HG03108 (cell line): ENCODE measurements at regions not wholly inside any gene's neighbourhood (a gene's known extent, or its start where the extent isn't known, plus 50 kb on each side); places are given as distances from the start of the nearest gene placed in this dataset.
"Not testable (repeated sequence)": the region's sequence is repeated elsewhere in the genome, so short reads cannot be mapped to it uniquely, and the experiment has no call there.

ENCODE experiments used
- ATAC-seq: cut with Tn5 transposase; IDR thresholded peaks from one replicate; pipeline ENCODE4 v1.9.1; 2021; ENCODE audit warnings: moderate library complexity; ENCODE audit not compliant: unreplicated experiment

DNA sequence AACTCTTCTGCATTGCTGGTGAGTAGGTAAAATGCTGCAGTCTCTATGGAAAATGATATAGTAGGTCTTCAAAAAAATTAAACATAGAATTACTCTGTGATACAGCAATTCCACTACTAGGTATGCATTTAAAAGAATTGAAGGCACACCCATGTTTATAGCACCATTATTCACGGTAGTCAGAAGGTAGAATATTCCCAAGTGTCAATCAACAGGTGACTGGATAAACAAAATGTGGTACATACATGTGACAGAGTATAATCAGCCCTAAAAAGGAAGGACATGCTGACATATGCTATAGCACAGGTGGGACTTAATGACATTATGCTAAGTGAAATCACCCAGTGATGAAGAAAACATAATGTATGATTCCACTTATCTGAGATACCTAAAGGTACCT lies 123.3 kb downstream of the CCER1 start:
- no peak for ATAC-seq

GRCh38 chr12:90829044-90829443 lies 125.9 kb downstream of the CCER1 start:
- ATAC-seq: no peak

DNA sequence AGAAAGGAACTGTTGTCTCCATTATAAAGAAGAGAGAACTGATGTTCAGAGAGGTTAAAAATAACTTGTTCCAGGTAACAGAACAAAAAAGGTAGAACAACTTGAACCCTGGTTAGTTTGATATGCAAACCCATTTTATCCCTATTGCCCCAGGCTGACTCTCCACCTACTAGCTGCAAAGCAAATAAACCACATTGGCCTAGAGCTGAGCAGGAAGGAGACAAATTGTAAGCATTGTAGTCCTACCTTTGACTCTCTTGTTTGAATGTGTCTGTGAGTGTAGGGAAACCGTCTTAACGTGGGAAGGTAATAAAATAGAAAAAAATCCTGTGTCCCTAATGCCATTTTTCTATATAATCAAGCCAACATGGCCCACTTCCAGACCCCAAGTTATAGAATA lies 126.4 kb downstream of the CCER1 start:
- no peak for ATAC-seq

- ATAC-seq: no peak
These were observed 127.4 kb downstream of the CCER1 start for GRCh38 chr12:90827567-90827966.

DNA sequence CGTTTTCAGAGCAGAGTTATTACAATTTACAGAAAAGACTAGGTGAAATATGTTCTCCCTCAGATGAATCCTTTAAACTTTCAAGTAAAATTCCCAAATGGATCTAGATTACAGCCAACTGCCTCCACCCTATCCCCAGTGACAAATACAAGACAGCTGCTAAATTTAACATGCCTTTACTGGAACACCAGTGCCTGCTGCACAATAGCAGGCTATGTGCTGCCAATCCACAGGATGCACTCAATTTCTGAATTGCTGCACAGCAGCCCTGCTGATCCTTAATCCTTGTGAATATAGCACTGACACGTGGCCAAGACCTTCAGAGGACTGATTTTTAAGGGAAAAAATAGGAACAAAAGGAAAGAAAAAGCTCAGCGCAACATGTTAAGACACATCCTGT lies 128.9 kb downstream of the CCER1 start:
- ATAC-seq: no peak

- ATAC-seq: no peak
These were observed 131.1 kb downstream of the CCER1 start for GRCh38 chr12:90823859-90824258.

- ATAC-seq: no peak
These were observed 135.3 kb downstream of the CCER1 start for GRCh38 chr12:90819709-90820108.

- no peak for ATAC-seq
These were observed 138.5 kb downstream of the CCER1 start for GRCh38 chr12:90816353-90817089.

- ATAC-seq: no peak
These were observed 145.0 kb downstream of the CCER1 start for GRCh38 chr12:90809940-90810339.

DNA sequence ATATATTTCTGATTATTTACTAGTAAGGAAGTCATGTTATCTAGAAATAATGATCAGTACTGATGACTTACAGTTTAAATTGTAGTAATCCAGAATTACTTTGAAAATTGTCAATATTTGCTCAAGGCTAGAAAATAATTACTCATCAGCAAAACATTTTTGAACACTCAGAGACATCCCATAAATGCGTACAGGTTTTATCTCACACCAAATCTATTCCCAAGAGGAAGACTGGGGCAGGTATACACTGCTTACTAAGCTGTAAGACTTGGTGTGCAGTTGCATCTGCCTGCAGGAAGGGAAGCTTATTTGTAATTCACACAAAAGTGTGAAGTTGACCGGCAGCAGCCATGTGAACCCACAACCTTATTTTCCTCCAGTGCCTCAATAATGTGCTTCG lies 146.4 kb downstream of the CCER1 start:
- ATAC-seq: no peak

DNA sequence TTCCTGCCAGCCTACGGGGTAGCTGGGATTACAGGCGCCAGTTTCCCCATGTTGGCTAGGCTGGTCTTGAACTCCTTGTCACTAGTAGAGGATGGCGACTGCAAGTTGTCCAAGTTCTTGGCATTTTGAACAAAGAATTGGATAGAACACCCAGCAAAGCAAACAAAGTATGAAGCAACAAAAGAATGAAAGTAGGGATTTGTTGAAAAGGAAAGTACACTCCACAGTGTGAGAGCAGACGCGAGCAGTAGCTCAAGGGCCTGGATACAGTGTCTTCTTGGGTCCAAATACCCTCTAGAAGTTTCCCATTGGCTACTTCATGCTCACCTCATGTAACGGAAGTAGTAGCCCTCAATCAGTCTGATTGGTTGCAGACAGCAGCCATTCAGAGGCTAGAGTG lies 152.2 kb downstream of the CCER1 start:
- no peak for ATAC-seq

DNA sequence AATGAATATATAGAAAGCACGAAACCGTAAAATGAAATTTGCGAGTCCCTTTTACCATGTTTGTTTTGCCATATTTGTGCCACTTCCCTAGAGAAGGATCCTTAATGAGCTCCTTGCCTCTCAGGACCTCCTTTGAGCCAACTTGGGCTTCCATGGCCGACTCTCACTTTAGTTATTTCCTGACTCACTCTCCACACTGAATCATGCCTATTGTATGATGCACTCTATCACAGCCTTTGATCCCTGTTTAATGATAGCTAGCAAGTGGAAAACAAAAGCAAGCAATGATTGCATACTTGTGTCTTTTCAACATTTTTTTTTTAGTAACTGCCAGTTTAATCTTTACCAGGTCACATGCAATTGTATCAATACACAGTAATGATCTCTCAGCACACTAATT lies 153.2 kb downstream of the CCER1 start:
- no peak for ATAC-seq

DNA sequence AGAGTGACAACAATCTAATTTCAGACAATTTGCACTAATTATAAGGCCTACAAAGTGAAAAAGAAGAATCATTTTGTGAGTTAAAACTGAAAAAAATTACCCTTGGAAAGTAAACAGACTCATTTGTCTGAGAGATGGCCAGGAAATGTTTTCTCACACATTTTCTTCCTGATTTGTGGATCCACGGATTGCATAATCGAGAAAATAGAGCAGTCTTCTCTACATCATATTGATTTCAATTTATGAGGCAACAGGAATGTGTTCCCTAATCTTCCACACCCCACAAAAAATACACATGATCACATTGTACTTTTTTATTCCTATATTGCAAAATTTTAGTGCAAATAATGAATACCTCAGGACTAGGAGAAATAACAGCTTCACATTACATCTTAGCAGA lies 160.8 kb downstream of the CCER1 start:
- no peak for ATAC-seq

DNA sequence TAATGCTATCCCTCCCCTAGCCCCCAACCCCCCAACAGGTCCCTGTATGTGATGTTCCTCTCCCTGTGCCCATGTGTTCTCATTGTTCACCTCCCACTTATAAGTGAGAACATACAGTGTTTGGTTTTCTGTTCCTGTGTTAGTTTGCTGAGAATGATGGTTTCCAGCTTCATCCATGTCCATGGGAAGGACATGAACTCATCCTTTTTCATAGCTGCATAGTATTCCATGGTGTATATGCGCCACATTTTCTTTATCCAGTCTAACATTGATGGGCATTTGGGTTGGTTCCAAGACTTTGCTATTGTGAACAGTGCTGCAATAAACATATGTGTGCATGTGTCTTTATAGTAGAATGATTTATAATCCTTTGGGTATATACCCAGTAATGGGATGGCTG lies 162.3 kb downstream of the CCER1 start:
- ATAC-seq: not testable (repeated sequence)

- ATAC-seq: no peak
These were observed 163.5 kb downstream of the CCER1 start for GRCh38 chr12:90791445-90791844.

GRCh38 chr12:90790747-90791146 lies 164.2 kb downstream of the CCER1 start:
- ATAC-seq: no peak

GRCh38 chr12:90773491-90773890 lies 181.5 kb downstream of the CCER1 start:
- ATAC-seq: no peak

GRCh38 chr12:90770861-90771260 lies 184.1 kb downstream of the CCER1 start:
- ATAC-seq: no peak

DNA sequence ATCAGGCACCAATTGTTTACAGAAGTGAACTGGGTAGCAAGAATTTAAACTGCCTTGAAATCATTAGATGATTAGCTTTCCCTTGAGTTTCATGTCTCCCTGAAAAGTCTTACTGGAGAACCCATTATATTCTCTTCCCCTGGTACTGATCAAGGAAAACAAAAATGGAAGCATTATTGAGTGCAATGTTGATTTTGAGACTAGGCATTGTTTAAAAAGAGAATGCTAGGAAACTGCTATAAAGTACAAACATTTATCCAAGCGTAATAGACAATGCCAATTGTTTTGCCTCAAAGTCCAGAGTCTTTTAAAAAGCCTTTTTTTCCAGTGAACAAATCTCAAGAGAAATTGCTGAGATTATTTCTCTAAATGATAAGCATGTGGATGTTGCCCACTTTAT lies 197.0 kb downstream of the CCER1 start:
- ATAC-seq: no peak

- ATAC-seq: no peak
These were observed 209.8 kb downstream of the CCER1 start for GRCh38 chr12:90745211-90745610.

GRCh38 chr12:90741611-90742010 lies 213.4 kb downstream of the CCER1 start:
- ATAC-seq: no peak

DNA sequence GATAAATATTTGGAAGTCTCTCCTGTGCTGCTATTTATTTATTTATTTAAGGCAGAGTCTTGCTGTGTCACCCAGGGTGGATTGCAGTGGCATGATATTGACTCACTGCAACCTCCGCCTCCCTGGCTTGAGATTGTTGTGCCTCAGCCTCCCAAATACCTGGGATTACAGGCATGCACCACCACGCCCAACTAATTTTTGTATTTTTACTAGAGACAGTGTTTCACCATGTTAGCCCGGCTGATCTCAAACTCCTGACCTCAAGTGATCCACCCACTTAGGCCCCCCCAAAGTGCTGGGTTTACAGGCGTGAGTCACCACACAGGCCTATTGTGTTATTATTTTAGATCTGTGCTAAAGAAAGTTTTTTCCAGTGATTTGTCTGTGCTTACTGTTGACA lies 225.2 kb downstream of the CCER1 start:
- no peak for ATAC-seq

DNA sequence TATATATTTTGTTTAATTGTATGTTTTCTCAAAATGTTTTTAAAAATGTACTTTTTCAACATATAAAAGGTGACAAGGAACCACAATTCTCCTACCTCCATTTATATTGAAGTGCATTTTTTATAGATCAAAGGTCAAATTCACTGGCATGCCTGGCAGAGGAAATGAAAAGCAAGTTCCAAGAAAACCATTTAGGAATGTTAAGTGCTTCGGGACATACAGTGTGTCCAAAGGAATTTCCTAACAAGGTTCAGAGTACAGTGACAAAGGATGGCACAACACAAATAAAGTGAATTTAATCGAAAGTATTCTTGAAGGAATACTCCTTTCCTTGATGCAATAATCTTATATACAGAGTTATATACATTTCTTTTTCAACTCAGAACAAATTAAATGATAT lies 242.3 kb downstream of the CCER1 start:
- ATAC-seq: no peak
